ENCODE measurements at regions not wholly inside any gene's neighbourhood (a gene's known extent, or its start where the extent isn't known, plus 50 kb on each side); places are given as distances from the start of the nearest gene placed in this dataset.
"Not testable (repeated sequence)": the region's sequence is repeated elsewhere in the genome, so short reads cannot be mapped to it uniquely, and the experiment has no call there.

GRCh38 chr4:167838686-167839085 is 253.7 kb upstream of the ANXA10 start:
- no peak for DNase-seq (ENCODE audit: low read depth)
- no peak for TF ChIP-seq CTCF (conservative IDR thresholded peaks at IDR 0.05; ENCODE audit: low read length)

GRCh38 chr4:167842487-167842886 is 249.8 kb upstream of the ANXA10 start:
- TF ChIP-seq CTCF (conservative IDR thresholded peaks at IDR 0.05; ENCODE audit: low read length): no peak
- DNase-seq (ENCODE audit: low read depth): no peak
- H3K4me3 ChIP-seq (ENCODE audit: low read length): no peak overlapping the region

More at GRCh38 chr4:167838686-167839085, 253.7 kb upstream of the ANXA10 start:
- no peak overlapping the region for H3K4me3 ChIP-seq (ENCODE audit: low read length)

GRCh38 chr4:167854881-167855280 is 237.5 kb upstream of the ANXA10 start:
- H3K4me3 ChIP-seq (ENCODE audit: low read length): no peak overlapping the region
- TF ChIP-seq CTCF (conservative IDR thresholded peaks at IDR 0.05; ENCODE audit: low read length): no peak

GRCh38 chr4:167858127-167858526 is 234.2 kb upstream of the ANXA10 start:
- DNase-seq (ENCODE audit: low read depth); H3K4me3 ChIP-seq (ENCODE audit: low read length): not testable (repeated sequence)

More at GRCh38 chr4:167854881-167855280, 237.5 kb upstream of the ANXA10 start:
- no peak for DNase-seq (ENCODE audit: low read depth)

GRCh38 chr4:167867191-167867590 is 225.1 kb upstream of the ANXA10 start:
- TF ChIP-seq CTCF (conservative IDR thresholded peaks at IDR 0.05; ENCODE audit: low read length): no peak
- DNase-seq (ENCODE audit: low read depth): no peak

GRCh38 chr4:167868163-167868562 is 224.2 kb upstream of the ANXA10 start:
- no peak for TF ChIP-seq CTCF (conservative IDR thresholded peaks at IDR 0.05; ENCODE audit: low read length)
- DNase-seq (ENCODE audit: low read depth): no peak

More at GRCh38 chr4:167867191-167867590, 225.1 kb upstream of the ANXA10 start:
- H3K4me3 ChIP-seq (ENCODE audit: low read length): no peak overlapping the region

GRCh38 chr4:167873496-167873895 is 218.8 kb upstream of the ANXA10 start:
- no peak for TF ChIP-seq CTCF (conservative IDR thresholded peaks at IDR 0.05; ENCODE audit: low read length)
- H3K4me3 ChIP-seq (ENCODE audit: low read length): no peak overlapping the region
- no peak for DNase-seq (ENCODE audit: low read depth)

More at GRCh38 chr4:167868163-167868562, 224.2 kb upstream of the ANXA10 start:
- H3K4me3 ChIP-seq (ENCODE audit: low read length): no peak overlapping the region

GRCh38 chr4:167876091-167876490 is 216.2 kb upstream of the ANXA10 start:
- DNase-seq (ENCODE audit: low read depth); H3K4me3 ChIP-seq (ENCODE audit: low read length): not testable (repeated sequence)

- not testable (repeated sequence) for DNase-seq (ENCODE audit: low read depth); H3K4me3 ChIP-seq (ENCODE audit: low read length)
Observed at GRCh38 chr4:167877826-167878225, 214.5 kb upstream of the ANXA10 start.
